ENCODE measurements at regions not wholly inside any gene's neighbourhood (a gene's known extent, or its start where the extent isn't known, plus 50 kb on each side); places are given as distances from the start of the nearest gene placed in this dataset.
A peak's percentile ranks its signal among the peaks of the same experiment; 100 is the strongest.

DNA sequence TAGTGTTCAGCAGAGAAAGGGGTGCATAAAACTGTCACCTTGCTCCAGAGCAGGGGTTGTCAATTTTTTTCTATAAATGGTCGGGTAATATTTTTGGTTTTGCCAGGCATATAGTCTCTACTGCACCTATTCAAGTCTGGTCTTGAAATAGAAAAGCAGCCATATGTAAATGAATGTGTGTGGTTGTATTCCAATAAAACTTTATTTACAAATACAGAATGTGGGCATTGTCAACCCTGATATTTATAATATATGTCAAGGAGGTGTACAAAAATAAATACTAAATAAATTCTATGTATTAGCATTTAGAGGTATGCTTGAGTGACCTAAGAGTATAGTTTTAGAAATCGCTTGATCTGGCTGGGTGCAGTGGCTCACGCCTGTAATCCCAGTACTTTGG is 97.6 kb upstream of the SPRY2 start:
- Histone ChIP-seq H4K20me1 (replicated peaks; ENCODE audit: insufficient read depth) (no peaks in the 10 kb centered on the region), H3K27me3 (ENCODE audit: insufficient read depth) (no peaks in the 10 kb centered on the region), H3K4me1 (ENCODE audit: insufficient read depth) (peaks cover 3% of the 10 kb centered on the region; the same call in 1 of the 2 replicates), H3K27ac (ENCODE audit: low read depth) (no peak overlapping the region), H3K79me2 (replicated peaks; ENCODE audit: insufficient read depth) (no peaks in the 10 kb centered on the region), H3K4me3 (no peak overlapping the region), H3F3A (replicated peaks; ENCODE audit: low read depth) (no peaks in the 10 kb centered on the region), H2AFZ (no peak overlapping the region), H3K4me2 (no peak overlapping the region), H3K9me2 (ENCODE audit: insufficient read depth) (0 out of 2 replicates have a peak, but pooled peaks cover 2% of the 10 kb centered on the region), H3K36me3 (ENCODE audit: insufficient read depth) (no peaks in the 10 kb centered on the region)
- Mint-ChIP-seq H3K27ac (no peak overlapping the region), H3K36me3 (ENCODE audit: low read depth) (no peaks in the 10 kb centered on the region), H3K27me3 (ENCODE audit: insufficient read depth, low read depth, poor library complexity) (no peaks in the 10 kb centered on the region), H3K4me3 (no peak overlapping the region), H3K9me3 (no peaks in the 10 kb centered on the region), H3K4me1 (peaks cover 6% of the 10 kb centered on the region; the same call in 2 of the 3 replicates)
- no peak for TF ChIP-seq ZNF331 (CRISPR knock-in tag; IDR thresholded peaks at IDR 0.05; ENCODE audit: low read depth)
- TF ChIP-seq, protein P1, sequence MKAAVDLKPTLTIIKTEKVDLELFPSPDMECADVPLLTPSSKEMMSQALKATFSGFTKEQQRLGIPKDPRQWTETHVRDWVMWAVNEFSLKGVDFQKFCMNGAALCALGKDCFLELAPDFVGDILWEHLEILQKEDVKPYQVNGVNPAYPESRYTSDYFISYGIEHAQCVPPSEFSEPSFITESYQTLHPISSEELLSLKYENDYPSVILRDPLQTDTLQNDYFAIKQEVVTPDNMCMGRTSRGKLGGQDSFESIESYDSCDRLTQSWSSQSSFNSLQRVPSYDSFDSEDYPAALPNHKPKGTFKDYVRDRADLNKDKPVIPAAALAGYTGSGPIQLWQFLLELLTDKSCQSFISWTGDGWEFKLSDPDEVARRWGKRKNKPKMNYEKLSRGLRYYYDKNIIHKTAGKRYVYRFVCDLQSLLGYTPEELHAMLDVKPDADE (IDR thresholded peaks at IDR 0.05): no peak
- no peak for TF ChIP-seq NANOG (IDR thresholded peaks at IDR 0.05; ENCODE audit: borderline replicate concordance)
- no peak for TF ChIP-seq EZH2phosphoT487 (IDR thresholded peaks at IDR 0.05; ENCODE audit: unreplicated experiment)
- TF ChIP-seq, protein P2, sequence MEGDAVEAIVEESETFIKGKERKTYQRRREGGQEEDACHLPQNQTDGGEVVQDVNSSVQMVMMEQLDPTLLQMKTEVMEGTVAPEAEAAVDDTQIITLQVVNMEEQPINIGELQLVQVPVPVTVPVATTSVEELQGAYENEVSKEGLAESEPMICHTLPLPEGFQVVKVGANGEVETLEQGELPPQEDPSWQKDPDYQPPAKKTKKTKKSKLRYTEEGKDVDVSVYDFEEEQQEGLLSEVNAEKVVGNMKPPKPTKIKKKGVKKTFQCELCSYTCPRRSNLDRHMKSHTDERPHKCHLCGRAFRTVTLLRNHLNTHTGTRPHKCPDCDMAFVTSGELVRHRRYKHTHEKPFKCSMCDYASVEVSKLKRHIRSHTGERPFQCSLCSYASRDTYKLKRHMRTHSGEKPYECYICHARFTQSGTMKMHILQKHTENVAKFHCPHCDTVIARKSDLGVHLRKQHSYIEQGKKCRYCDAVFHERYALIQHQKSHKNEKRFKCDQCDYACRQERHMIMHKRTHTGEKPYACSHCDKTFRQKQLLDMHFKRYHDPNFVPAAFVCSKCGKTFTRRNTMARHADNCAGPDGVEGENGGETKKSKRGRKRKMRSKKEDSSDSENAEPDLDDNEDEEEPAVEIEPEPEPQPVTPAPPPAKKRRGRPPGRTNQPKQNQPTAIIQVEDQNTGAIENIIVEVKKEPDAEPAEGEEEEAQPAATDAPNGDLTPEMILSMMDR (conservative IDR thresholded peaks at IDR 0.05; ENCODE audit: low read depth in 2 of 2): no peak
- TF ChIP-seq CREB1 (CRISPR knock-in tag; IDR thresholded peaks at IDR 0.05; ENCODE audit: low read depth): no peak
- TF ChIP-seq POLR2AphosphoS5 (IDR thresholded peaks at IDR 0.05; ENCODE audit: low read depth): no peak
- no peak for TF ChIP-seq ZNF114 (CRISPR knock-in tag; IDR thresholded peaks at IDR 0.05)
- TF ChIP-seq EZH2 (IDR thresholded peaks at IDR 0.05; ENCODE audit: low read depth, unreplicated experiment): no peak
- no peak for TF ChIP-seq JUNB (IDR thresholded peaks at IDR 0.05; ENCODE audit: unreplicated experiment)
- no peak for TF ChIP-seq STAT1 (IDR thresholded peaks at IDR 0.05; ENCODE audit: unreplicated experiment)
- no peak for ATAC-seq
- DNase-seq (ENCODE audit: low spot score): no peak

DNA sequence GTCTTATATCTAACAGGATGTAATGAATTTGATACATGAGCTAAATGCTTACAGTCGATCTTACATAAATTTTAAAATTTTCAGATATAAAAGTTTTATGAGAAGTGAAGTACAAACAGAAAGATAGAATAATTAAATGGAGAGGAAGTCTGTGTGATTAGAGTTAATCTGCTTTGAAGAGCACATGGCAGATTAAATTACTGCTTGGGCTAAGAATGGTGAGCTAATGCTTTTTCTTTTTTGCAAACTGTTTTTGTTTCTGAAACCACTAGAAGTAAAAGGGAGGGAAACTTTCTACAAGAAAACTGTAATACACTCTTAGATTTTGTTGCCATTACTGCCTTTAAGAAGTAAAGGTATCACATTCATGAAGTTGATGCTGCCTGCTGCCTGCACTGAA is 96.3 kb upstream of the SPRY2 start:
- Histone ChIP-seq H3K4me3 (no peak overlapping the region), H3K27me3 (ENCODE audit: insufficient read depth) (no peaks in the 10 kb centered on the region), H3K4me1 (ENCODE audit: insufficient read depth) (no peaks in the 10 kb centered on the region), H3K36me3 (ENCODE audit: insufficient read depth) (no peaks in the 10 kb centered on the region), H3K4me2 (no peak overlapping the region), H3K79me2 (replicated peaks; ENCODE audit: insufficient read depth) (no peaks in the 10 kb centered on the region), H2AFZ (peak overlapping the region; percentile 53; the same call in 1 of the 2 replicates), H4K20me1 (replicated peaks; ENCODE audit: insufficient read depth) (no peaks in the 10 kb centered on the region), H3F3A (replicated peaks; ENCODE audit: low read depth) (no peaks in the 10 kb centered on the region), H3K9me2 (ENCODE audit: insufficient read depth) (0 out of 2 replicates have a peak, but pooled peaks cover 2% of the 10 kb centered on the region), H3K27ac (ENCODE audit: low read depth) (no peak overlapping the region)
- DNase-seq (ENCODE audit: low spot score) (no peak), ATAC-seq (no peak)
- no peaks in the 10 kb centered on the region for H3K36me3 Mint-ChIP-seq (ENCODE audit: low read depth)
- no peak overlapping the region for H3K27ac Mint-ChIP-seq
- H3K27me3 Mint-ChIP-seq (ENCODE audit: insufficient read depth, low read depth, poor library complexity): no peaks in the 10 kb centered on the region
- H3K4me3 Mint-ChIP-seq: no peak overlapping the region
- peaks cover 1% of the 10 kb centered on the region; the same call in 1 of the 3 replicates for H3K9me3 Mint-ChIP-seq
- no peaks in the 10 kb centered on the region for H3K4me1 Mint-ChIP-seq
- TF ChIP-seq JUNB (IDR thresholded peaks at IDR 0.05; ENCODE audit: unreplicated experiment): no peak
- TF ChIP-seq ZNF331 (CRISPR knock-in tag; IDR thresholded peaks at IDR 0.05; ENCODE audit: low read depth): no peak
- TF ChIP-seq, protein P3, sequence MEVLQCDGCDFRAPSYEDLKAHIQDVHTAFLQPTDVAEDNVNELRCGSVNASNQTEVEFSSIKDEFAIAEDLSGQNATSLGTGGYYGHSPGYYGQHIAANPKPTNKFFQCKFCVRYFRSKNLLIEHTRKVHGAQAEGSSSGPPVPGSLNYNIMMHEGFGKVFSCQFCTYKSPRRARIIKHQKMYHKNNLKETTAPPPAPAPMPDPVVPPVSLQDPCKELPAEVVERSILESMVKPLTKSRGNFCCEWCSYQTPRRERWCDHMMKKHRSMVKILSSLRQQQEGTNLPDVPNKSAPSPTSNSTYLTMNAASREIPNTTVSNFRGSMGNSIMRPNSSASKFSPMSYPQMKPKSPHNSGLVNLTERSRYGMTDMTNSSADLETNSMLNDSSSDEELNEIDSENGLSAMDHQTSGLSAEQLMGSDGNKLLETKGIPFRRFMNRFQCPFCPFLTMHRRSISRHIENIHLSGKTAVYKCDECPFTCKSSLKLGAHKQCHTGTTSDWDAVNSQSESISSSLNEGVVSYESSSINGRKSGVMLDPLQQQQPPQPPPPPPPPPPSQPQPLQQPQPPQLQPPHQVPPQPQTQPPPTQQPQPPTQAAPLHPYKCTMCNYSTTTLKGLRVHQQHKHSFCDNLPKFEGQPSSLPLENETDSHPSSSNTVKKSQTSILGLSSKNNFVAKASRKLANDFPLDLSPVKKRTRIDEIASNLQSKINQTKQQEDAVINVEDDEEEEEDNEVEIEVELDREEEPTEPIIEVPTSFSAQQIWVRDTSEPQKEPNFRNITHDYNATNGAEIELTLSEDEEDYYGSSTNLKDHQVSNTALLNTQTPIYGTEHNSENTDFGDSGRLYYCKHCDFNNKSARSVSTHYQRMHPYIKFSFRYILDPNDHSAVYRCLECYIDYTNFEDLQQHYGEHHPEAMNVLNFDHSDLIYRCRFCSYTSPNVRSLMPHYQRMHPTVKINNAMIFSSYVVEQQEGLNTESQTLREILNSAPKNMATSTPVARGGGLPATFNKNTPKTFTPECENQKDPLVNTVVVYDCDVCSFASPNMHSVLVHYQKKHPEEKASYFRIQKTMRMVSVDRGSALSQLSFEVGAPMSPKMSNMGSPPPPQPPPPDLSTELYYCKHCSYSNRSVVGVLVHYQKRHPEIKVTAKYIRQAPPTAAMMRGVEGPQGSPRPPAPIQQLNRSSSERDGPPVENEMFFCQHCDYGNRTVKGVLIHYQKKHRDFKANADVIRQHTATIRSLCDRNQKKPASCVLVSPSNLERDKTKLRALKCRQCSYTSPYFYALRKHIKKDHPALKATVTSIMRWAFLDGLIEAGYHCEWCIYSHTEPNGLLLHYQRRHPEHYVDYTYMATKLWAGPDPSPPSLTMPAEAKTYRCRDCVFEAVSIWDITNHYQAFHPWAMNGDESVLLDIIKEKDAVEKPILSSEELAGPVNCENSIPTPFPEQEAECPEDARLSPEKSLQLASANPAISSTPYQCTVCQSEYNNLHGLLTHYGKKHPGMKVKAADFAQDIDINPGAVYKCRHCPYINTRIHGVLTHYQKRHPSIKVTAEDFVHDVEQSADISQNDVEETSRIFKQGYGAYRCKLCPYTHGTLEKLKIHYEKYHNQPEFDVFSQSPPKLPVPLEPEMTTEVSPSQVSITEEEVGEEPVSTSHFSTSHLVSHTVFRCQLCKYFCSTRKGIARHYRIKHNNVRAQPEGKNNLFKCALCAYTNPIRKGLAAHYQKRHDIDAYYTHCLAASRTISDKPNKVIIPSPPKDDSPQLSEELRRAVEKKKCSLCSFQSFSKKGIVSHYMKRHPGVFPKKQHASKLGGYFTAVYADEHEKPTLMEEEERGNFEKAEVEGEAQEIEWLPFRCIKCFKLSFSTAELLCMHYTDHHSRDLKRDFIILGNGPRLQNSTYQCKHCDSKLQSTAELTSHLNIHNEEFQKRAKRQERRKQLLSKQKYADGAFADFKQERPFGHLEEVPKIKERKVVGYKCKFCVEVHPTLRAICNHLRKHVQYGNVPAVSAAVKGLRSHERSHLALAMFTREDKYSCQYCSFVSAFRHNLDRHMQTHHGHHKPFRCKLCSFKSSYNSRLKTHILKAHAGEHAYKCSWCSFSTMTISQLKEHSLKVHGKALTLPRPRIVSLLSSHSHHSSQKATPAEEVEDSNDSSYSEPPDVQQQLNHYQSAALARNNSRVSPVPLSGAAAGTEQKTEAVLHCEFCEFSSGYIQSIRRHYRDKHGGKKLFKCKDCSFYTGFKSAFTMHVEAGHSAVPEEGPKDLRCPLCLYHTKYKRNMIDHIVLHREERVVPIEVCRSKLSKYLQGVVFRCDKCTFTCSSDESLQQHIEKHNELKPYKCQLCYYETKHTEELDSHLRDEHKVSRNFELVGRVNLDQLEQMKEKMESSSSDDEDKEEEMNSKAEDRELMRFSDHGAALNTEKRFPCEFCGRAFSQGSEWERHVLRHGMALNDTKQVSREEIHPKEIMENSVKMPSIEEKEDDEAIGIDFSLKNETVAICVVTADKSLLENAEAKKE (CRISPR knock-in tag; IDR thresholded peaks at IDR 0.05): no peak
- TF ChIP-seq NANOG (IDR thresholded peaks at IDR 0.05; ENCODE audit: borderline replicate concordance): no peak
- no peak for TF ChIP-seq STAT1 (IDR thresholded peaks at IDR 0.05; ENCODE audit: unreplicated experiment)
- no peak for TF ChIP-seq CREB1 (CRISPR knock-in tag; IDR thresholded peaks at IDR 0.05; ENCODE audit: low read depth)
- TF ChIP-seq, protein P1 (IDR thresholded peaks at IDR 0.05): no peak
